Activated T-cell treated with anti-CD3 and anti-CD28 coated beads, Interleukin-2, amount 50 U/mL, for 48 hours (primary cell): ENCODE measurements at regions not wholly inside any gene's neighbourhood (a gene's known extent, or its start where the extent isn't known, plus 50 kb on each side); places are given as distances from the start of the nearest gene placed in this dataset.
"Not testable (repeated sequence)": the region's sequence is repeated elsewhere in the genome, so short reads cannot be mapped to it uniquely, and the experiment has no call there.

Experiments used
- DNase-seq, 2 experiments: peaks; one replicate each; pipeline ENCODE4 v3.0.0-alpha.2; 2020

DNA sequence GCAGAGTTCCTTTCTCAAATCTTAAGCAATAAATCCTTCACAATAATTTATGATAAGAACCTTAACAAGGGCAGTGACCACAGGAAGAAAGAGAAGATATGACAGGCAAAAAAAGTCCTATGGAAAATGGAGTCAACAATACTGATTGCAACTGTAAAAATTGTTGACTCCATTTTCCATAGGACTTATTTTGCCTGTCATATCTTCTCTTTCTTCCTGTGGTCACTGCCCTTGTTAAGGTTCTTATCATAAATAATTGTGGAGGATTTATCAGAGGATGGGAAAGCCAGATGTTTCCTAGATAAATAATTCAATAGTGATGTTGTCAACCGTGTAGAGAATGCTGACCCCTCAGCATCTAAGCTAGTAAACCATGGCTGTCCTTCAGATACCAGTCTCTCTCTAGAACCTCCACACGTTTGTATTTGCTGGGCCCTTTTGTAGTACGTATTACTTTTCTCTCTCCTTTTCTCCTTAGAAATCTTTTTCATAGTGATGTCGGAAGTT lies 172.6 kb upstream of the BET1 start:
- DNase-seq, result no peak

GRCh38 chr7:94177441-94177840 lies 173.3 kb upstream of the BET1 start:
- DNase-seq, result no peak

GRCh38 chr7:94178230-94178629 lies 174.1 kb upstream of the BET1 start:
- DNase-seq, result no peak

- no peak for DNase-seq
Measured at GRCh38 chr7:94179466-94179865, 175.3 kb upstream of the BET1 start.

DNA sequence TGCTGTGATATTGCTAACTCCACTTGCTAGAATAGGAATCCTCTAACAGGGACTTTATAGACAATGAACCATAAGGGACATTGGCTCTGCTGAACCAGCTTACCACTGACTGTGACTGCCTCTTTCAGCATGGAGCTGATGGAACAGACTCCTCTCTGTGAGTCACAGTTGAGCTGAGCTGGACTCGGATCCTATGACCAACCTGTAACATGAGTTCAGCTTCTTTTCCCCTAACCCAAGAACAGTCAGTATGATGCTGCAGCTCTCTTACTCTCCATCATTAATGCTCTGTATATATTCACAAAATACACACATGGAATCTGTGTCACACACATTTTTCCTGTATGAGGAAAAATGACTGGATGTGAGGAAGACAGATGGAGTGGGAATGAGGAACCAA lies 177.9 kb upstream of the BET1 start:
- no peak for DNase-seq

DNA sequence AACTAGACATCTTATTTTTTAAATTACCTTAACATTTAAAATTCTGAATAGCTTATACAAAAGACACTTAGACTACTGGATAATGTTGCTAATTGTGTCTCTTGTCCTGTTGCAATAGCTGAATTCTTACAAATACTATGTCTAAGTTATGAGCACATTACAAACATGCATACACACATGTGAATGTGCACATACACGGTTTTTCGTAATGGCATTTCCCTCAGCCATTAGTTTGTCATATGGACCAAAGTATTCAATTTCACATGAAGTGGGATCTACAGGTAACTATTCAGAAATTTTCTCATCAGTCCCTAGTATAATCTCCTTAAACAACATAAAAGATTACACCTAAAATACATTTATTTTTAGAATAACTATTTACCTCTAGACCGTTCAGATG lies 178.6 kb upstream of the BET1 start:
- no peak for DNase-seq

DNA sequence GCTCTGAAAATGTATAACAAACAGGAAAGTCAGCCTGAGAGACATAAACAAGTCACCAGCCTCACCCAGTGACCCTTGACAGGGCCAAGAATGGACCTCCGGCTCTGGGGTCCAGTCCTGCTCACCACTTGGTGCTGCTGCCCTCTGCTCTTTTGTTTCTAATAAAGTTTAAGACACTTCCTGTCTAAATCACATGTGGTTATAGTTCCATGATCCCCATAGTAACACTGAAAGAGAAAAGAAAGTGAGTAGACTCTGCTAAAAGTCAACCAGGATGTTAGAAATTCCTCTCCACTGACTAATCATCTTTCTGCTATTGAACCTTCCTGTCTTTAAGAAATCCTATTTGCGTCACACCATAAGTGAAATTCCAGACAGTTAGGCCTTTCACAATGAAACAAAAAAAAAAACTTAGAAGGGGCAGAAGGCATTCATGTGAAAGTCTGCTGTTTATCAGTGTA lies 179.2 kb upstream of the BET1 start:
- DNase-seq, result no peak

- no peak for DNase-seq
Measured at GRCh38 chr7:94183891-94184290, 179.7 kb upstream of the BET1 start.

DNA sequence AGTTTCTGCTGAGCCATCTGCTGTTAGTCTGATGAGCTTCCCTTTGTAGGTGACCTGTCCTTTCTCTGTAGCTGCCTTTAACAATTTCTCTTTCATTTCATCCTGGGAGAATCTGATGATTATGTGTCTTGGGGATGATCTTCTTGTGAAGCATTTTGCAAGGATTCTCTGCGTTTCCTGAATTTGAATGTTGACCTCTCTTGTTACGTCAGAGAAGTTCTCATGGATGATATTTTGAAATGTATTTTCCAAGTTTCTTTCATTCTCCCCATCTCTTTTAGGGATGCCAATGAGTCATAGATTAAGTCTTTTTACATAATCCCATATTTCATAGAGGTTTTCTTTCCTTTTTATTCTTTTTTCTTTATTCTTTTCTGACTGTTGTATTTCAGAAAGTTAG lies 184.2 kb upstream of the BET1 start:
- DNase-seq, result no peak

DNA sequence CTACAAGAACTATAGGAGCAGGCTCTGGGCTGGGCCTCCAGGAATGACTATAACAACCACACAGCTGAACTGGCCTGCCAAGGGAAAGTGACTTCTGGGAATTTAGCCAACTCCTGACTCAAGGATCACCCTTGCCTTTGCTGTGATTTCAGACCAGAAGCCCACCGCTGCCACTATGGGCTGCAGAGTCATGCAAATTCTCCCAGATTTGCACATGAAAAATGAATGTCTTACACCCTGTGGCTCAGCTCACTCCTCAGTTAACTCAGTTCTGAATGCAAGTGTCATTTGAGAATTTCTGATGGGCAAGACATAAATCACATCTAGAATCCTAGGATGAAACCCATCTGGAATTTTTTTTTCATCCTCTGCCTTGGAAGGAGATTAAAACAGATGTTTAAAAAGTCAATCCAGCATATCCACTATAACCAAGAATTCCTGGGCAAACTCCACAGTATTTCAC lies 186.5 kb upstream of the BET1 start:
- DNase-seq, result no peak

DNA sequence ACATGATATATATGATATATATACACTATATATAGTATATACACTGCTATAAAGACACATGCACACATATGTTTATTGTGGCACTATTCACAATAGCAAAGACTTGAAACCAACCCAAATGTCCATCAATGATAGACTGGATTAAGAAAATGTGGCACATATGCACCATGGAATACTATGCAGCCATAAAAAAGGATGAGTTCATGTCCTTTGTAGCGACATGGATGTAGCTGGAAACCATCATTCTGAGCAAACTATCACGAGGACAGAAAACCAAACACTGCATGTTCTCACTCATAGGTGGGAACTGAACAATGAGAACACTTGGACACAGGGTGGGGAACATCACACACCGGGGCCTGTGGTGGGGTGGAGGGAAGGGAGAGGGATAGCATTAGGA lies 190.3 kb upstream of the BET1 start:
- DNase-seq, result not testable (repeated sequence)

- no peak for DNase-seq
Measured at GRCh38 chr7:94195201-94195600, 191.0 kb upstream of the BET1 start.

- no peak for DNase-seq
Measured at GRCh38 chr7:94195813-94196212, 191.7 kb upstream of the BET1 start.

- no peak for DNase-seq
Measured at GRCh38 chr7:94205529-94205928, 189.2 kb upstream of the COL1A2 start.

DNA sequence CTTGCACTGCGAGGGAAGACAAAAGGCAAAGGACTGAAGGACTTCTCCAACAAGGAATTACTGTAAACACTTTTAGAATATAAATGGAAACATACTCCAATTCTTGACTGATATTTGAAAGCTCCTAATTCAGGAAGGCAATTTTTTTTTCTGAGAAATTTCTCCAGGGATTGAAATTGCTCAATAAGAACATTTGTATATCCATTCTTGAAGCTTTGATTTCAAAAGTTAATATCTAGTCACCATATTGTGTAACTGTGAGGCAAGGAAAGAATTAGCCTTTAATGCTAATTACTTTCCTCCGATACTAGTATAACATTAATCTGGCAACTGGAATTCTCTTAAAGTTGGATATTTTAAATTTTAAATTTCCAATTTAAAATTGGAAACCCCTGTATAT lies 188.4 kb upstream of the COL1A2 start:
- DNase-seq, result no peak

DNA sequence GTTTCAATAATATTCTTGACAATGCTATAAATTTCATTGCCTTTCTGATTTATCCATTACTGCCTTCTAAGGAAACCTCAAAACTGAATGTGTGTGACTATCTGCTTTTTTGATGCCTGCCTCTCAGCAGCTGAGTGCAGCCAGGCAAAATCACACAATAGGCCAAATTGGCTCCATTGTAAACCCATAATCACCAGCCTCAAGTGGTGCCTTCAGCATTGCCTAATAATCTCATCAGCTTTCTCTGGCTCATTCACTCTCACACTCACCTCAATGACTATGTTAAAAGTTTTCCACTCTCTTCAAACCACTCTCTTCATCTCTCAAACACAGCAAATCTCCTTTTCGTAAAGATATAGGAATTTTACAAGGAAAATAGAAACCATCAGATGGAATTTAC lies 182.5 kb upstream of the COL1A2 start:
- DNase-seq, result no peak

- DNase-seq, result no peak
Measured at GRCh38 chr7:94216944-94217461, 177.7 kb upstream of the COL1A2 start.

DNA sequence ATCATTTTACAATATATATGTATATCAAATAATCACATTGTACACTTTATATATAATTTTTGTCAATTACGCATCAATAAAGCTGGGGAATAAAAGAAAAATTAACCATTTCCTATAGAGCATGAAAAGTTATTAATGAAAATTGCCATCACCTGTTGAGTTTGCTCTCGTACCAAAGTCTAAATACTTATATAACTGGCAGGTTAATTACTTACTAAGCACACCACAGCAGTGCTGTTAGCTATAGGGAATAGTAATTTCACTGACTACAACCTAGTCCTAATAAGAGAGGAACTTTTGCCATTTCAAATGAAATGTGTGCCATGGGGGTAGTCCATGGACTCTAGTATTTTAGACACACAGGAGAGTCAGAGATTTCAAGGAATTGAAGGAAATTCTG lies 176.9 kb upstream of the COL1A2 start:
- DNase-seq, result no peak

GRCh38 chr7:94222516-94222915 lies 172.2 kb upstream of the COL1A2 start:
- no peak for DNase-seq

GRCh38 chr7:94223375-94224084 lies 171.2 kb upstream of the COL1A2 start:
- no peak for DNase-seq

DNA sequence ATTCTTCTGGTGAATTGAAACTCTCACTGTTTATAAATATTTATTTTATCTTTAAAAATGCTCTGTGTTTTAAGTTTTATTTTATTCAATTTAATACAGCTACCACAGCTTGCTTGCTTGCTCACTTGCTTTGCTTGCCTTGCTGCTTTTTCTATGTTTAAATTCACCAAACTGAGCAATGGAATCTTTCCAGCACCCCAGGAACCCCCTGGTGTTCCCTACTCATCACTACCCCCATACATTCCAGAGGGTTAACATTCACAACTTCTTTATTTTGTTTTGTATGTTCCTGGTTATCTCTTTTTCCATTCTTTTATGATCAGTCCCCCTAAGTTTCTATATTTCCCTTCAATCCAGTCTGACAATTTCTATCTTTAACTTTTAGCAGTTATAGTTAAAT lies 166.5 kb upstream of the COL1A2 start:
- DNase-seq, result no peak

GRCh38 chr7:94228678-94229077 lies 166.0 kb upstream of the COL1A2 start:
- DNase-seq, result no peak

DNA sequence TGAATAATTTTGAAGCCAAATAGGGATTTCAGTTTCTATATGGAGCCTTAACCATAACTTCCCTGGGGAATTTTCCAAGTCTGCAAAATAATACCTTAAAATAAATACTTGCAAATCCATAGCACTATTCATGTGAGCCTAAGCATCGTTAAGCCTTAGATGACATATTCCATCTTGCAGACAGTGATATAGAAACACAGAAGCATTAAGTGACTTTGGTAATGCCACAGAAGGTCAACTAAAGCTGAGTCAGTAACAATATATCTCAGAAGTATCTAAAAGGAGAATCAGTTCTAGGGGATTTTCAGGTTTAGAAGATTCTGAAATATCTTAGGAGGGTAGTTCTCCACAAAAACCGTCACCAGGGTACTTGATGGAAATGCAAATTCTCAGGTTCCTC lies 163.4 kb upstream of the COL1A2 start:
- DNase-seq, result no peak

- no peak for DNase-seq
Measured at GRCh38 chr7:94236960-94237359, 157.7 kb upstream of the COL1A2 start.

DNA sequence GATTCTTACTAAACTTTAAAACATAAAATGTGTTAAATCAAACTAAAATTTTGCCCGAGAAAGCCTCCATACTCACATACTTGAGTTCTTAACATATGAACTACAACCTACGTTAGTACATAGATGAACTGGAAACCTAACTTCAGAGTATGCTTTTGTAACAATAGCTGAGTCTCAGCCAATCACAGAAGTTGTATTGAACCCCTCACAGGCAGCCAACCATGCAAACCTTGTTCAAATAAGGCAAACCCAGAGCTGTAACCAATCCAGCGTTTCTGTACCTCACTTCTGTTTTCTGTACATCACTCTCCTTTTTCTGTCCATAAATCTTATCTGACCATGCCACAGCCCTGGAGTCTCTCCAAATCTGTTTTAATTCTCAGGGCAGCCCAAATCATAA lies 157.3 kb upstream of the COL1A2 start:
- DNase-seq, result no peak
